Neural cell (in vitro differentiated cells): ENCODE measurements at regions not wholly inside any gene's neighbourhood (a gene's known extent, or its start where the extent isn't known, plus 50 kb on each side); places are given as distances from the start of the nearest gene placed in this dataset.

Experiments used
- EP300 ChIP-seq: fragments of 450-650 bp; conservative IDR thresholded peaks from 2 replicates; pipeline ENCODE4 v1.6.1; 2014; ENCODE audit warnings: antibody characterized with exemption, mild to moderate bottlenecking, moderate library complexity; ENCODE audit not compliant: poor library complexity, severe bottlenecking
- MXI1 ChIP-seq: fragments of 450-650 bp; conservative IDR thresholded peaks from 2 replicates; pipeline ENCODE4 v1.6.1; 2014; ENCODE audit warnings: antibody characterized with exemption, mild to moderate bottlenecking; ENCODE audit not compliant: poor library complexity, severe bottlenecking
- POLR2AphosphoS5 ChIP-seq: IDR thresholded peaks from 2 replicates; pipeline ENCODE4 v1.6.1; 2012
- REST ChIP-seq: IDR thresholded peaks from 2 replicates; pipeline ENCODE4 v1.6.1; 2012; ENCODE audit warnings: borderline replicate concordance
- SMC3 ChIP-seq: fragments of 450-650 bp; conservative IDR thresholded peaks from 2 replicates; pipeline ENCODE4 v1.6.1; 2014; ENCODE audit warnings: antibody characterized with exemption, mild to moderate bottlenecking, moderate library complexity; ENCODE audit not compliant: poor library complexity
- TF ChIP-seq, protein P1 (sequence below): fragments of 450-650 bp; IDR thresholded peaks from 2 replicates; pipeline ENCODE4 v1.5.1; 2014; ENCODE audit warnings: antibody characterized with exemption, mild to moderate bottlenecking, moderate library complexity; ENCODE audit not compliant: poor library complexity, severe bottlenecking

GRCh38 chr1:200496937-200497336, 87.1 kb upstream of the ZNF281 start:
- TF ChIP-seq, protein P1, sequence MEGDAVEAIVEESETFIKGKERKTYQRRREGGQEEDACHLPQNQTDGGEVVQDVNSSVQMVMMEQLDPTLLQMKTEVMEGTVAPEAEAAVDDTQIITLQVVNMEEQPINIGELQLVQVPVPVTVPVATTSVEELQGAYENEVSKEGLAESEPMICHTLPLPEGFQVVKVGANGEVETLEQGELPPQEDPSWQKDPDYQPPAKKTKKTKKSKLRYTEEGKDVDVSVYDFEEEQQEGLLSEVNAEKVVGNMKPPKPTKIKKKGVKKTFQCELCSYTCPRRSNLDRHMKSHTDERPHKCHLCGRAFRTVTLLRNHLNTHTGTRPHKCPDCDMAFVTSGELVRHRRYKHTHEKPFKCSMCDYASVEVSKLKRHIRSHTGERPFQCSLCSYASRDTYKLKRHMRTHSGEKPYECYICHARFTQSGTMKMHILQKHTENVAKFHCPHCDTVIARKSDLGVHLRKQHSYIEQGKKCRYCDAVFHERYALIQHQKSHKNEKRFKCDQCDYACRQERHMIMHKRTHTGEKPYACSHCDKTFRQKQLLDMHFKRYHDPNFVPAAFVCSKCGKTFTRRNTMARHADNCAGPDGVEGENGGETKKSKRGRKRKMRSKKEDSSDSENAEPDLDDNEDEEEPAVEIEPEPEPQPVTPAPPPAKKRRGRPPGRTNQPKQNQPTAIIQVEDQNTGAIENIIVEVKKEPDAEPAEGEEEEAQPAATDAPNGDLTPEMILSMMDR, result no peak
- no peak for TF ChIP-seq MXI1
- no peak for TF ChIP-seq SMC3
- TF ChIP-seq REST, result no peak
- no peak for TF ChIP-seq POLR2AphosphoS5
- TF ChIP-seq EP300, result no peak
